ENCODE measurements at regions not wholly inside any gene's neighbourhood (a gene's known extent, or its start where the extent isn't known, plus 50 kb on each side); places are given as distances from the start of the nearest gene placed in this dataset.
"Not testable (repeated sequence)": the region's sequence is repeated elsewhere in the genome, so short reads cannot be mapped to it uniquely, and the experiment has no call there.

GRCh38 chr3:163361357-163361878 is 1716.9 kb downstream of the SI start:
- H3K9me3 ChIP-seq; H3K4me3 Mint-ChIP-seq; H3K27ac Mint-ChIP-seq; H3K9me3 Mint-ChIP-seq; H3K36me3 ChIP-seq (ENCODE audit: control insufficient read depth in 2 of 2, extremely low read depth in 1 of 2, insufficient read depth in 1 of 2, low read length in 1 of 2); H3K27ac ChIP-seq (ENCODE audit: low read length); POLR2A ChIA-PET; H3K4me1 Mint-ChIP-seq; H3K27me3 Mint-ChIP-seq; H3K27me3 ChIP-seq (replicated peaks in 1 of 2; ENCODE audit: control insufficient read depth in 2 of 2, extremely low read depth in 1 of 2, insufficient read depth in 2 of 2, low read length in 1 of 2); DNase-seq; H3K4me3 ChIP-seq (ENCODE audit: control insufficient read depth in 1 of 2, extremely low read depth in 1 of 2, low read length in 1 of 2); H3K36me3 Mint-ChIP-seq; ATAC-seq (replicated peaks in 1 of 4); H3K4me1 ChIP-seq (ENCODE audit: control insufficient read depth in 1 of 2, extremely low read depth in 1 of 2, insufficient read depth in 2 of 2, low read length in 2 of 2): not testable (repeated sequence)
- CTCF ChIA-PET = interaction anchor here in 1 of 2 donors (0.6 kb wide), 1 partner anchor 1718 kb away, joined by 4 read pairs; no protein-coding TSS in a partner anchor
- 93% methylated on average over 5 of the region's 17 CpGs for WGBS (ENCODE audit: insufficient coverage)

- no CpG with 5 or more reads among the region's 3 CpGs for WGBS (ENCODE audit: insufficient coverage)
- no peaks in the 10 kb centered on the region for H3K36me3 ChIP-seq (ENCODE audit: control insufficient read depth in 2 of 2, extremely low read depth in 1 of 2, insufficient read depth in 1 of 2, low read length in 1 of 2)
- Mint-ChIP-seq H3K36me3 (no peaks in the 10 kb centered on the region), H3K27me3 (no peaks in the 10 kb centered on the region), H3K4me1 (no peaks in the 10 kb centered on the region), H3K4me3 (no peak overlapping the region), H3K9me3 (peaks cover 4 to 11% (median 8%) of the 10 kb centered on the region in 3 donors), H3K27ac (no peak overlapping the region)
- H3K27me3 ChIP-seq (replicated peaks in 1 of 2; ENCODE audit: control insufficient read depth in 2 of 2, extremely low read depth in 1 of 2, insufficient read depth in 2 of 2, low read length in 1 of 2) = no peaks in the 10 kb centered on the region
- no peaks in the 10 kb centered on the region for H3K4me1 ChIP-seq (ENCODE audit: control insufficient read depth in 1 of 2, extremely low read depth in 1 of 2, insufficient read depth in 2 of 2, low read length in 2 of 2)
- no peak for DNase-seq
- ATAC-seq (replicated peaks in 1 of 4) = no peak
- H3K27ac ChIP-seq (ENCODE audit: low read length) = no peak overlapping the region
- ChIA-PET POLR2A (interaction anchor here in 1 of 2 donors (0.6 kb wide), 1 partner anchor 441 kb away, joined by 4 read pairs; no protein-coding TSS in a partner anchor), CTCF (no interaction called here)
- H3K9me3 ChIP-seq = peaks cover 2% of the 10 kb centered on the region
- no peak overlapping the region for H3K4me3 ChIP-seq (ENCODE audit: control insufficient read depth in 1 of 2, extremely low read depth in 1 of 2, low read length in 1 of 2)
Observed at GRCh38 chr3:163347944-163348343, 1730.4 kb downstream of the SI start.

GRCh38 chr3:163335429-163335828 is 1742.9 kb downstream of the SI start:
- no peaks in the 10 kb centered on the region for H3K36me3 Mint-ChIP-seq

GRCh38 chr3:163328680-163329079 is 1749.6 kb downstream of the SI start:
- Mint-ChIP-seq H3K4me3 (no peak overlapping the region), H3K9me3 (peaks cover 7 to 25% (median 13%) of the 10 kb centered on the region in 3 donors), H3K27me3 (no peaks in the 10 kb centered on the region), H3K36me3 (no peaks in the 10 kb centered on the region), H3K4me1 (no peaks in the 10 kb centered on the region), H3K27ac (no peak overlapping the region)
- ChIA-PET CTCF (no interaction called here), POLR2A (no interaction called here)
- H3K9me3 ChIP-seq = peaks cover 10% of the 10 kb centered on the region
- ATAC-seq (replicated peaks in 1 of 4) (no peak), DNase-seq (no peak)
- H3K4me3 ChIP-seq (ENCODE audit: control insufficient read depth in 1 of 2, extremely low read depth in 1 of 2, low read length in 1 of 2) = no peak overlapping the region
- no peaks in the 10 kb centered on the region for H3K27me3 ChIP-seq (replicated peaks in 1 of 2; ENCODE audit: control insufficient read depth in 2 of 2, extremely low read depth in 1 of 2, insufficient read depth in 2 of 2, low read length in 1 of 2)
- no peak overlapping the region for H3K27ac ChIP-seq (ENCODE audit: low read length)
- H3K36me3 ChIP-seq (ENCODE audit: control insufficient read depth in 2 of 2, extremely low read depth in 1 of 2, insufficient read depth in 1 of 2, low read length in 1 of 2) = no peaks in the 10 kb centered on the region
- WGBS (ENCODE audit: insufficient coverage) = 79% methylated on average over 5 of the region's 7 CpGs
- H3K4me1 ChIP-seq (ENCODE audit: control insufficient read depth in 1 of 2, extremely low read depth in 1 of 2, insufficient read depth in 2 of 2, low read length in 2 of 2) = no peaks in the 10 kb centered on the region

More at GRCh38 chr3:163335429-163335828, 1742.9 kb downstream of the SI start:
- no peak overlapping the region for H3K4me3 Mint-ChIP-seq
- POLR2A ChIA-PET = no interaction called here
- WGBS (ENCODE audit: insufficient coverage) = 0% methylated on average over 1 of the region's 1 CpG
- no peak overlapping the region for H3K27ac Mint-ChIP-seq
- CTCF ChIA-PET = no interaction called here
- Histone ChIP-seq H3K27ac (ENCODE audit: low read length) (no peak overlapping the region), H3K4me3 (ENCODE audit: control insufficient read depth in 1 of 2, extremely low read depth in 1 of 2, low read length in 1 of 2) (no peak overlapping the region), H3K27me3 (replicated peaks in 1 of 2; ENCODE audit: control insufficient read depth in 2 of 2, extremely low read depth in 1 of 2, insufficient read depth in 2 of 2, low read length in 1 of 2) (no peaks in the 10 kb centered on the region), H3K36me3 (ENCODE audit: control insufficient read depth in 2 of 2, extremely low read depth in 1 of 2, insufficient read depth in 1 of 2, low read length in 1 of 2) (no peaks in the 10 kb centered on the region), H3K9me3 (peaks cover 8% of the 10 kb centered on the region), H3K4me1 (ENCODE audit: control insufficient read depth in 1 of 2, extremely low read depth in 1 of 2, insufficient read depth in 2 of 2, low read length in 2 of 2) (no peaks in the 10 kb centered on the region)
- H3K9me3 Mint-ChIP-seq = peaks cover 11 to 25% (median 15%) of the 10 kb centered on the region in 3 donors
- no peaks in the 10 kb centered on the region for H3K27me3 Mint-ChIP-seq
- no peaks in the 10 kb centered on the region for H3K4me1 Mint-ChIP-seq
- DNase-seq (no peak), ATAC-seq (replicated peaks in 1 of 4) (no peak)

- Mint-ChIP-seq H3K9me3 (peaks cover 6 to 24% (median 15%) of the 10 kb centered on the region in 3 donors), H3K4me3 (no peak overlapping the region), H3K4me1 (no peaks in the 10 kb centered on the region), H3K27ac (no peak overlapping the region), H3K27me3 (no peaks in the 10 kb centered on the region), H3K36me3 (no peaks in the 10 kb centered on the region)
- H3K9me3 ChIP-seq = peaks cover 10% of the 10 kb centered on the region
- 33% methylated on average over 1 of the region's 2 CpGs for WGBS (ENCODE audit: insufficient coverage)
- H3K27me3 ChIP-seq (replicated peaks in 1 of 2; ENCODE audit: control insufficient read depth in 2 of 2, extremely low read depth in 1 of 2, insufficient read depth in 2 of 2, low read length in 1 of 2) = no peaks in the 10 kb centered on the region
- ATAC-seq (replicated peaks in 1 of 4) (no peak), DNase-seq (no peak)
- H3K4me3 ChIP-seq (ENCODE audit: control insufficient read depth in 1 of 2, extremely low read depth in 1 of 2, low read length in 1 of 2) = no peak overlapping the region
- H3K27ac ChIP-seq (ENCODE audit: low read length) = no peak overlapping the region
- no peaks in the 10 kb centered on the region for H3K36me3 ChIP-seq (ENCODE audit: control insufficient read depth in 2 of 2, extremely low read depth in 1 of 2, insufficient read depth in 1 of 2, low read length in 1 of 2)
- POLR2A ChIA-PET = no interaction called here
- CTCF ChIA-PET = no interaction called here
- no peaks in the 10 kb centered on the region for H3K4me1 ChIP-seq (ENCODE audit: control insufficient read depth in 1 of 2, extremely low read depth in 1 of 2, insufficient read depth in 2 of 2, low read length in 2 of 2)
Observed at GRCh38 chr3:163327086-163327485, 1751.2 kb downstream of the SI start.

- H3K4me1 ChIP-seq (ENCODE audit: control insufficient read depth in 1 of 2, extremely low read depth in 1 of 2, insufficient read depth in 2 of 2, low read length in 2 of 2) = no peaks in the 10 kb centered on the region
- Mint-ChIP-seq H3K36me3 (no peaks in the 10 kb centered on the region), H3K9me3 (peaks cover 8 to 39% (median 10%) of the 10 kb centered on the region in 3 donors), H3K27ac (no peak overlapping the region), H3K4me1 (no peaks in the 10 kb centered on the region), H3K4me3 (no peak overlapping the region), H3K27me3 (no peaks in the 10 kb centered on the region)
- ChIA-PET POLR2A (no interaction called here), CTCF (no interaction called here)
- DNase-seq = no peak
- H3K27ac ChIP-seq (ENCODE audit: low read length) = no peak overlapping the region
- no peaks in the 10 kb centered on the region for H3K27me3 ChIP-seq (replicated peaks in 1 of 2; ENCODE audit: control insufficient read depth in 2 of 2, extremely low read depth in 1 of 2, insufficient read depth in 2 of 2, low read length in 1 of 2)
- H3K9me3 ChIP-seq = no peaks in the 10 kb centered on the region
- H3K36me3 ChIP-seq (ENCODE audit: control insufficient read depth in 2 of 2, extremely low read depth in 1 of 2, insufficient read depth in 1 of 2, low read length in 1 of 2) = no peaks in the 10 kb centered on the region
- no peak overlapping the region for H3K4me3 ChIP-seq (ENCODE audit: control insufficient read depth in 1 of 2, extremely low read depth in 1 of 2, low read length in 1 of 2)
- ATAC-seq (replicated peaks in 1 of 4) = no peak
Observed at GRCh38 chr3:163315786-163316185, 1762.5 kb downstream of the SI start.

- no peaks in the 10 kb centered on the region for H3K27me3 ChIP-seq (replicated peaks in 1 of 2; ENCODE audit: control insufficient read depth in 2 of 2, extremely low read depth in 1 of 2, insufficient read depth in 2 of 2, low read length in 1 of 2)
- Mint-ChIP-seq H3K4me1 (no peaks in the 10 kb centered on the region), H3K9me3 (peaks cover 16 to 51% (median 24%) of the 10 kb centered on the region in 3 donors), H3K4me3 (no peak overlapping the region), H3K27ac (no peak overlapping the region), H3K36me3 (no peaks in the 10 kb centered on the region), H3K27me3 (no peaks in the 10 kb centered on the region)
- no peaks in the 10 kb centered on the region for H3K36me3 ChIP-seq (ENCODE audit: control insufficient read depth in 2 of 2, extremely low read depth in 1 of 2, insufficient read depth in 1 of 2, low read length in 1 of 2)
- no peak overlapping the region for H3K27ac ChIP-seq (ENCODE audit: low read length)
- peaks cover 5% of the 10 kb centered on the region for H3K9me3 ChIP-seq
- DNase-seq (no peak), ATAC-seq (replicated peaks in 1 of 4) (no peak)
- WGBS (ENCODE audit: insufficient coverage) = no CpG with 5 or more reads among the region's 2 CpGs
- H3K4me3 ChIP-seq (ENCODE audit: control insufficient read depth in 1 of 2, extremely low read depth in 1 of 2, low read length in 1 of 2) = no peak overlapping the region
- ChIA-PET CTCF (no interaction called here), POLR2A (no interaction called here)
- no peaks in the 10 kb centered on the region for H3K4me1 ChIP-seq (ENCODE audit: control insufficient read depth in 1 of 2, extremely low read depth in 1 of 2, insufficient read depth in 2 of 2, low read length in 2 of 2)
Observed at GRCh38 chr3:163306405-163306804, 1771.9 kb downstream of the SI start.

Data from T-cell (primary cell).